B cell (primary cell): ENCODE measurements at regions not wholly inside any gene's neighbourhood (a gene's known extent, or its start where the extent isn't known, plus 50 kb on each side); places are given as distances from the start of the nearest gene placed in this dataset.

Source experiments
- ATAC-seq: fragments of 200-7000 bp; cut with Tn5 transposase; one replicate; pipeline ENCODE4 v1.10.0; 2021; ENCODE audit warnings: low read depth, mild to moderate bottlenecking, moderate number of reproducible peaks, moderate library complexity
- CTCF ChIA-PET: fragments of 350-600 bp; sonication (Branson Sonifier 250); formaldehyde crosslinking; loops from one replicate; lab custom pipeline; 2021; ENCODE audit warnings: antibody characterized with exemption, inconsistent platforms; lab: Charles Lee
- POLR2A ChIA-PET: fragments of 350-600 bp; sonication (Branson Sonifier 250); formaldehyde crosslinking; loops from one replicate; lab custom pipeline; 2021; ENCODE audit warnings: antibody characterized with exemption; lab: Charles Lee
- DNase-seq: peaks from one replicate; pipeline ENCODE4 v3.0.0; 2013
- H2AFZ ChIP-seq: 2 replicates; pipeline ENCODE4 v1.6.1; 2012; ENCODE audit warnings: mild to moderate bottlenecking, low read depth, low read length; ENCODE audit not compliant: insufficient read depth, poor library complexity, severe bottlenecking
- H3K27ac ChIP-seq, 2 donors: 1 replicate in 1 of 2; 2 replicates in 1 of 2; pipeline ENCODE4 v1.5.1; 2012 to 2013; ENCODE audit warnings: low read length in 2 of 2, mild to moderate bottlenecking in 2 of 2, moderate library complexity in 1 of 2
- H3K27me3 ChIP-seq, 4 experiments: fragments of 200-600 bp in 1 of 4; sonication (generic) in 1 of 4; replicated peaks in 1 of 4; 1 replicate in 2 of 4; 2 replicates in 2 of 4; pipeline versions ENCODE4 v1.6.1 to v1.7.0; 2013 to 2016; ENCODE audit warnings: low read length in 3 of 4, mild to moderate bottlenecking in 2 of 4, mixed read lengths in 1 of 4, moderate library complexity in 1 of 4; ENCODE audit not compliant: insufficient read depth in 4 of 4, control insufficient read depth in 3 of 4; ENCODE audit errors: control extremely low read depth in 1 of 4
- H3K36me3 ChIP-seq, 2 experiments: replicated peaks in 1 of 2; 1 replicate in 1 of 2; 2 replicates in 1 of 2; pipeline versions ENCODE4 v1.6.1 to v1.7.1; 2013; ENCODE audit warnings: low read length in 1 of 2; ENCODE audit not compliant: insufficient read depth in 2 of 2, control insufficient read depth in 1 of 2; ENCODE audit errors: control extremely low read depth in 1 of 2, extremely low read depth in 1 of 2
- H3K4me1 ChIP-seq, 2 donors: fragments of 200-600 bp in 1 of 2; sonication (generic) in 1 of 2; 1 replicate in 1 of 2; 2 replicates in 1 of 2; pipeline versions ENCODE4 v1.5.1 to v1.6.1; 2013 to 2017; ENCODE audit warnings: low read length in 2 of 2; ENCODE audit not compliant: control insufficient read depth in 2 of 2, insufficient read depth in 2 of 2
- H3K4me2 ChIP-seq: replicated peaks from 2 replicates; pipeline ENCODE3; 2012; ENCODE audit warnings: mild to moderate bottlenecking, low read depth, low read length; ENCODE audit not compliant: poor library complexity, severe bottlenecking
- H3K4me3 ChIP-seq, 5 experiments: fragments of 200-600 bp in 1 of 5; sonication (generic) in 1 of 5; 1 replicate in 3 of 5; 2 replicates in 2 of 5; pipeline versions ENCODE4 v1.5.1 to v1.7.0; 2011 to 2016; ENCODE audit warnings: low read length in 4 of 5, mild to moderate bottlenecking in 4 of 5, low read depth in 2 of 5, control low read depth in 1 of 5, moderate library complexity in 1 of 5; ENCODE audit not compliant: insufficient read depth in 1 of 5; ENCODE audit errors: control extremely low read depth in 1 of 5, extremely low read depth in 1 of 5
- H3K79me2 ChIP-seq: fragments of 200-600 bp; sonication (generic); one replicate; pipeline ENCODE4 v1.6.0; 2016; ENCODE audit warnings: low read length; ENCODE audit not compliant: control insufficient read depth, insufficient read depth
- H3K9ac ChIP-seq: fragments of 200-600 bp; sonication (generic); 2 replicates; pipeline ENCODE4 v1.6.1; 2017; ENCODE audit warnings: mild to moderate bottlenecking, low read length, moderate library complexity
- H3K9me3 ChIP-seq, 3 donors: one replicate each; pipeline versions ENCODE4 v1.6.1 to v1.7.1; 2013; ENCODE audit warnings: low read length in 2 of 3; ENCODE audit not compliant: control insufficient read depth in 2 of 3, insufficient read depth in 1 of 3; ENCODE audit errors: control extremely low read depth in 1 of 3
- H4K20me1 ChIP-seq: 2 replicates; pipeline ENCODE4 v1.6.0; 2012; ENCODE audit warnings: mild to moderate bottlenecking, low read length; ENCODE audit not compliant: insufficient read depth, control insufficient read depth, poor library complexity, severe bottlenecking
- H3K27ac Mint-ChIP-seq: one replicate; pipeline ENCODE4 v1.8.0; 2021; ENCODE audit warnings: mixed read lengths
- H3K27me3 Mint-ChIP-seq: one replicate; pipeline ENCODE4 v1.8.0; 2021; ENCODE audit warnings: mixed read lengths
- H3K4me1 Mint-ChIP-seq: one replicate; pipeline ENCODE4 v1.8.0; 2021; ENCODE audit warnings: mixed read lengths
- H3K4me3 Mint-ChIP-seq: one replicate; pipeline ENCODE4 v1.8.0; 2021; ENCODE audit warnings: mixed read lengths
- H3K9me3 Mint-ChIP-seq: one replicate; pipeline ENCODE4 v1.8.0; 2022; ENCODE audit warnings: mixed read lengths; ENCODE audit not compliant: insufficient read depth
- EZH2 ChIP-seq: IDR thresholded peaks from 2 replicates; pipeline ENCODE4 v1.6.1; 2012; ENCODE audit warnings: borderline replicate concordance, low read depth, mild to moderate bottlenecking, moderate library complexity, low read length; ENCODE audit not compliant: insufficient read depth, poor library complexity, severe bottlenecking
- WGBS: methylation state at CpG from one replicate; pipeline ENCODE4 v1.1.5; 2013; ENCODE audit warnings: missing lambda C conversion rate; ENCODE audit not compliant: insufficient coverage; 5-methylcytosine and 5-hydroxymethylcytosine counted together
- intact Hi-C: fragments of 100-400 bp; cut with micrococcal nuclease; formaldehyde crosslinking; loops from one replicate; pipeline ENCODE4 v1.10.0; 2022
- TF ChIP-seq, protein P1 (sequence below): fragments of 200-600 bp; IDR thresholded peaks from one replicate; pipeline ENCODE4 v1.8.0; 2022; ENCODE audit warnings: antibody characterized with exemption, mild to moderate bottlenecking

DNA sequence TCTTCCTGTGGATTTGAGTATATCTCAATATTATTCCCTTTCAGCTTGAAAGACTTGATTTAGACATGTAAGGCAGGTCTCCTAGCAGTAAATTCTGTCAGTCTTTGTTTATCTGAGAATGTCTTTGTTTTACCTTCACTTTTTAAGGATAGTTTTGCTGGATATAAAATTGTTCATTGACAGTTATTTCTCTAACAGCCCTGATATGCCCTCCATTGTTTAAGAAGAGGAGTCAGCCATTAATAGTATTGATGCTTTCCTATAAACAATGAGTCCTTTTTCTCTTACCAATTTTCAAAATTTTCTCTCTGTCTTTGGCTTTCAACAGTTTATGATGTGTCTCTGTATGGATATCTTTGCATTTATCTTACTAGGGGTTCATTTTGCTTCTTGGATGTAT is 163.5 kb upstream of the ANKRD55 start:
- CTCF ChIA-PET = no interaction called here
- H3K27me3 Mint-ChIP-seq = no peaks in the 10 kb centered on the region

DNA sequence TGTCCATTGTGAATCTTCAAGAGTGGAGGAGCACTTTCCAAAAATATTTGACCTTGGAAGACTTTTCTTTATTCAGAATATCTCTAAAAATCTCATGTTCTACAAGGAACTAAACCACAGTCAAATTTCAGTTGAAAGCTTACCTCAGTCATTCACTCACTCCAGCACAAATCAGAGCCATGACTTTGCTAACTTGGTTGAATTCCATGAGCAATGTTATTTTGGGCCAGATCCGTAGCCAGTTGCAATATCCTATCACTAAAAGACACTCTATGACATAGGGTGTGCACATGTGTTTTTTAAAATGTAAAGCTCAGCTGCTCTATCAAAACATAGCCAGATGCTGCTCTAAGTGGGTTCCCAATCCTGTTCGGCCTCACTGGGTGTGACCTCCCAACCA is 156.1 kb upstream of the ANKRD55 start:
- H3K79me2 ChIP-seq = no peaks in the 10 kb centered on the region
- H3K9ac ChIP-seq = no peak overlapping the region
- H3K4me3 Mint-ChIP-seq = no peak overlapping the region
- POLR2A ChIA-PET = no interaction called here
- TF ChIP-seq, protein P1, sequence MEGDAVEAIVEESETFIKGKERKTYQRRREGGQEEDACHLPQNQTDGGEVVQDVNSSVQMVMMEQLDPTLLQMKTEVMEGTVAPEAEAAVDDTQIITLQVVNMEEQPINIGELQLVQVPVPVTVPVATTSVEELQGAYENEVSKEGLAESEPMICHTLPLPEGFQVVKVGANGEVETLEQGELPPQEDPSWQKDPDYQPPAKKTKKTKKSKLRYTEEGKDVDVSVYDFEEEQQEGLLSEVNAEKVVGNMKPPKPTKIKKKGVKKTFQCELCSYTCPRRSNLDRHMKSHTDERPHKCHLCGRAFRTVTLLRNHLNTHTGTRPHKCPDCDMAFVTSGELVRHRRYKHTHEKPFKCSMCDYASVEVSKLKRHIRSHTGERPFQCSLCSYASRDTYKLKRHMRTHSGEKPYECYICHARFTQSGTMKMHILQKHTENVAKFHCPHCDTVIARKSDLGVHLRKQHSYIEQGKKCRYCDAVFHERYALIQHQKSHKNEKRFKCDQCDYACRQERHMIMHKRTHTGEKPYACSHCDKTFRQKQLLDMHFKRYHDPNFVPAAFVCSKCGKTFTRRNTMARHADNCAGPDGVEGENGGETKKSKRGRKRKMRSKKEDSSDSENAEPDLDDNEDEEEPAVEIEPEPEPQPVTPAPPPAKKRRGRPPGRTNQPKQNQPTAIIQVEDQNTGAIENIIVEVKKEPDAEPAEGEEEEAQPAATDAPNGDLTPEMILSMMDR = no peak
- TF ChIP-seq EZH2 = no peak
- H3K36me3 ChIP-seq = no peaks in the 10 kb centered on the region
- no peaks in the 10 kb centered on the region for H3K27me3 ChIP-seq
- peaks cover 0 to 28% of the 10 kb centered on the region in 2 donors for H3K4me1 ChIP-seq
- no peak overlapping the region for H3K27ac Mint-ChIP-seq
- CTCF ChIA-PET = no interaction called here
- H3K27me3 Mint-ChIP-seq = no peaks in the 10 kb centered on the region
- H3K4me2 ChIP-seq = no peak overlapping the region
- peaks cover 2% of the 10 kb centered on the region for H3K9me3 Mint-ChIP-seq
- H3K27ac ChIP-seq = no peak overlapping the region
- no peak for ATAC-seq
- intact Hi-C loops = no loop called here
- H3K4me3 ChIP-seq = no peak overlapping the region
- H3K4me1 Mint-ChIP-seq = peaks cover 17% of the 10 kb centered on the region
- no peaks in the 10 kb centered on the region for H4K20me1 ChIP-seq
- DNase-seq = no peak
- H2AFZ ChIP-seq = no peak overlapping the region
- peaks cover 0 to 1% (median 0%) of the 10 kb centered on the region in 3 donors for H3K9me3 ChIP-seq
- 100% methylated on average over 1 of the region's 2 CpGs for WGBS

More for the DNA sequence above, 163.5 kb upstream of the ANKRD55 start:
- ATAC-seq = no peak
- H3K4me3 Mint-ChIP-seq = no peak overlapping the region
- Histone ChIP-seq H3K27me3 (no peaks in the 10 kb centered on the region), H3K4me2 (no peak overlapping the region), H4K20me1 (no peaks in the 10 kb centered on the region), H3K9me3 (peaks cover 3 to 15% (median 14%) of the 10 kb centered on the region in 3 donors), H3K36me3 (no peaks in the 10 kb centered on the region), H2AFZ (no peak overlapping the region), H3K79me2 (no peaks in the 10 kb centered on the region), H3K4me1 (peaks cover 0 to 19% of the 10 kb centered on the region in 2 donors), H3K4me3 (no peak overlapping the region), H3K27ac (no peak overlapping the region), H3K9ac (no peak overlapping the region)
- no peak overlapping the region for H3K27ac Mint-ChIP-seq
- no peak for DNase-seq
- no peak for TF ChIP-seq EZH2
- TF ChIP-seq, protein P1 = no peak
- POLR2A ChIA-PET = no interaction called here
- H3K9me3 Mint-ChIP-seq = peaks cover 14% of the 10 kb centered on the region
- intact Hi-C loops = no loop called here
- peaks cover 16% of the 10 kb centered on the region for H3K4me1 Mint-ChIP-seq
